H1 (cell line): ENCODE measurements at regions not wholly inside any gene's neighbourhood (a gene's known extent, or its start where the extent isn't known, plus 50 kb on each side); places are given as distances from the start of the nearest gene placed in this dataset.

Source experiments
- CTCF ChIA-PET: fragments of 300-600 bp; sonication (Branson Sonifier 250); formaldehyde crosslinking; loops from one replicate; lab custom pipeline; 2021; ENCODE audit not compliant: partially characterized antibody; lab: Charles Lee
- POLR2A ChIA-PET: fragments of 300-600 bp; sonication (Branson Sonifier 250); formaldehyde crosslinking; loops from one replicate; lab custom pipeline; 2021; ENCODE audit warnings: inconsistent platforms; ENCODE audit not compliant: partially characterized antibody; lab: Charles Lee
- DNase-seq, 2 experiments: peaks; one replicate each; pipeline versions ENCODE4 v3.0.0 to v3.0.0-alpha.2; 2010 to 2022; ENCODE audit warnings: low spot score in 2 of 2, low read depth in 1 of 2, mixed read lengths in 1 of 2
- FAIRE-seq: peaks from 2 replicates; lab custom pipeline; 2011; peaks lifted over from hg19 to GRCh38; lab: Jason Lieb, UNC
- H2AFZ ChIP-seq: 2 replicates; pipeline ENCODE4 v1.8.1; 2012; ENCODE audit warnings: low read length, inconsistent platforms
- H2AK5ac ChIP-seq: 2 replicates; pipeline ENCODE4 v1.6.1; 2013; ENCODE audit warnings: low read depth, low read length
- H2BK120ac ChIP-seq: replicated peaks from 2 replicates; pipeline ENCODE3; 2013; ENCODE audit warnings: low read depth, low read length, inconsistent platforms
- H2BK12ac ChIP-seq: 2 replicates; pipeline ENCODE4 v1.6.1; 2013; ENCODE audit warnings: low read depth, low read length
- H2BK15ac ChIP-seq: 2 replicates; pipeline ENCODE4 v1.6.1; 2013; ENCODE audit warnings: low read length
- H2BK20ac ChIP-seq: 2 replicates; pipeline ENCODE4 v1.6.1; 2013; ENCODE audit warnings: low read length
- H2BK5ac ChIP-seq: 2 replicates; pipeline ENCODE4 v1.6.1; 2013; ENCODE audit warnings: low read depth, low read length
- H3K14ac ChIP-seq: 2 replicates; pipeline ENCODE4 v1.6.1; 2013; ENCODE audit warnings: inconsistent platforms; ENCODE audit not compliant: insufficient read length
- H3K18ac ChIP-seq: 2 replicates; pipeline ENCODE4 v1.6.1; 2013; ENCODE audit warnings: low read length; ENCODE audit errors: extremely low read depth
- H3K23ac ChIP-seq: 2 replicates; pipeline ENCODE4 v1.6.1; 2013; ENCODE audit warnings: inconsistent platforms; ENCODE audit not compliant: insufficient read length
- H3K23me2 ChIP-seq: 2 replicates; pipeline ENCODE4 v1.6.1; 2013; ENCODE audit warnings: low read depth, low read length
- H3K27ac ChIP-seq: 2 replicates; pipeline ENCODE4 v1.6.1; 2011; ENCODE audit warnings: low read depth, low read length, inconsistent platforms
- H3K27me3 ChIP-seq, 4 experiments: replicated peaks in 1 of 4; 1 replicate in 1 of 4; 2 replicates in 3 of 4; pipeline versions ENCODE4 v1.6.1 to v1.8.1; 2011 to 2013; ENCODE audit warnings: low read length in 3 of 4, mild to moderate bottlenecking in 3 of 4, inconsistent platforms in 2 of 4, mixed read lengths in 2 of 4, moderate library complexity in 1 of 4; ENCODE audit not compliant: control insufficient read depth in 3 of 4, insufficient read depth in 3 of 4; ENCODE audit errors: extremely low read depth in 1 of 4
- H3K36me3 ChIP-seq, 4 experiments: 2 replicates each; pipeline versions ENCODE4 v1.6.1 to v1.8.1; 2011 to 2013; ENCODE audit warnings: mild to moderate bottlenecking in 4 of 4, low read length in 3 of 4, moderate library complexity in 2 of 4, control low read depth in 1 of 4, inconsistent platforms in 1 of 4; ENCODE audit not compliant: insufficient read depth in 4 of 4, control insufficient read depth in 2 of 4
- H3K4ac ChIP-seq: replicated peaks from 2 replicates; pipeline ENCODE3; 2013; ENCODE audit warnings: low read length, low read depth, mixed read lengths, inconsistent platforms; ENCODE audit not compliant: insufficient read length
- H3K4me1 ChIP-seq, 4 experiments: replicated peaks in 1 of 4; 1 replicate in 1 of 4; 2 replicates in 3 of 4; pipeline versions ENCODE4 v1.6.1 to v1.8.1; 2011 to 2013; ENCODE audit warnings: low read length in 3 of 4, inconsistent platforms in 2 of 4, mixed read lengths in 1 of 4; ENCODE audit not compliant: insufficient read depth in 4 of 4, control insufficient read depth in 3 of 4
- H3K4me2 ChIP-seq, 2 experiments: 2 replicates each; pipeline versions ENCODE4 v1.6.1 to v1.8.1; 2011 to 2013; ENCODE audit warnings: low read depth in 2 of 2, low read length in 2 of 2, control low read depth in 1 of 2, inconsistent platforms in 1 of 2, mild to moderate bottlenecking in 1 of 2; ENCODE audit not compliant: insufficient read depth in 1 of 2
- H3K4me3 ChIP-seq, 4 experiments: fragments of 200-600, 300-600 bp in 1 of 4; sonication (generic), shearing (Covaris generic), sonication (Bioruptor Twin) in 1 of 4; 2 replicates each; pipeline versions ENCODE4 v1.5.1 to v1.8.1; 2011 to 2016; ENCODE audit warnings: low read length in 4 of 4, low read depth in 3 of 4, control low read depth in 2 of 4, inconsistent platforms in 2 of 4, mild to moderate bottlenecking in 2 of 4, mixed read lengths in 1 of 4, moderate library complexity in 1 of 4; ENCODE audit not compliant: insufficient read depth in 2 of 4; ENCODE audit errors: extremely low read depth in 1 of 4
- H3K56ac ChIP-seq: replicated peaks from 2 replicates; pipeline ENCODE3; 2013; ENCODE audit warnings: low read depth, mild to moderate bottlenecking, mixed read lengths, low read length, inconsistent platforms; ENCODE audit not compliant: insufficient read length
- H3K79me1 ChIP-seq: 2 replicates; pipeline ENCODE4 v1.6.1; 2013; ENCODE audit warnings: low read depth, low read length, control low read depth
- H3K79me2 ChIP-seq, 2 experiments: 2 replicates each; pipeline versions ENCODE4 v1.6.1 to v1.8.1; 2012 to 2013; ENCODE audit warnings: low read length in 2 of 2, mild to moderate bottlenecking in 2 of 2, inconsistent platforms in 1 of 2; ENCODE audit not compliant: insufficient read depth in 2 of 2, control insufficient read depth in 1 of 2
- H3K9ac ChIP-seq, 4 experiments: replicated peaks in 1 of 4; 1 replicate in 1 of 4; 2 replicates in 3 of 4; pipeline versions ENCODE4 v1.6.1 to v1.8.1; 2011 to 2013; ENCODE audit warnings: low read depth in 3 of 4, low read length in 3 of 4, control low read depth in 2 of 4, mild to moderate bottlenecking in 2 of 4, moderate library complexity in 2 of 4, inconsistent platforms in 1 of 4; ENCODE audit errors: extremely low read depth in 1 of 4
- H3K9me3 ChIP-seq, 2 experiments: 2 replicates each; pipeline versions ENCODE4 v1.6.1 to v1.8.1; 2012 to 2013; ENCODE audit warnings: mild to moderate bottlenecking in 2 of 2, moderate library complexity in 2 of 2, control low read depth in 1 of 2, inconsistent platforms in 1 of 2, low read depth in 1 of 2, low read length in 1 of 2, mixed read lengths in 1 of 2; ENCODE audit not compliant: insufficient read depth in 2 of 2
- H4K20me1 ChIP-seq, 2 experiments: replicated peaks in 1 of 2; 2 replicates each; pipeline versions ENCODE3 to v1.8.1; 2011 to 2013; ENCODE audit warnings: inconsistent platforms in 2 of 2, low read length in 2 of 2, mild to moderate bottlenecking in 1 of 2; ENCODE audit not compliant: insufficient read depth in 2 of 2, control insufficient read depth in 1 of 2
- H4K5ac ChIP-seq: 2 replicates; pipeline ENCODE4 v1.6.1; 2013; ENCODE audit warnings: low read length, low read depth, mixed read lengths, inconsistent platforms; ENCODE audit not compliant: insufficient read length
- H4K8ac ChIP-seq: 2 replicates; pipeline ENCODE4 v1.8.0; 2013; ENCODE audit warnings: mild to moderate bottlenecking, moderate library complexity, low read length, inconsistent platforms; ENCODE audit not compliant: insufficient read depth; ENCODE audit errors: extremely low read depth
- H4K91ac ChIP-seq: replicated peaks from 2 replicates; pipeline ENCODE3; 2013; ENCODE audit warnings: low read length, mixed read lengths, inconsistent platforms; ENCODE audit not compliant: insufficient read length
- CTBP2 ChIP-seq: IDR thresholded peaks from 2 replicates; pipeline ENCODE4 v1.7.0; 2011; ENCODE audit warnings: borderline replicate concordance, mild to moderate bottlenecking, moderate library complexity, mixed read lengths, low read length; ENCODE audit not compliant: insufficient read depth, insufficient read length
- POU5F1 ChIP-seq: IDR thresholded peaks from 2 replicates; pipeline ENCODE4 v1.6.1; 2011; ENCODE audit warnings: low read depth, mild to moderate bottlenecking, low read length, moderate library complexity
- RFX5 ChIP-seq: IDR thresholded peaks from 2 replicates; pipeline ENCODE4 v1.6.1; 2011; ENCODE audit warnings: low read depth, low read length, improper control_type of control experiment, borderline replicate concordance
- TAF1 ChIP-seq: IDR thresholded peaks from 2 replicates; pipeline ENCODE4 v1.6.1; 2011; ENCODE audit warnings: mild to moderate bottlenecking, low read depth, low read length
- YY1 ChIP-seq: IDR thresholded peaks from 2 replicates; pipeline ENCODE4 v1.6.1; 2011; ENCODE audit warnings: low read depth, mild to moderate bottlenecking, low read length
- WGBS, 2 experiments: shearing (Covaris generic) in 1 of 2; methylation state at CpG; one replicate each; pipeline versions ENCODE4 v1.1.6 to v1.1.7; 2013 to 2015; ENCODE audit warnings: low lambda C conversion rate in 2 of 2, mixed read lengths in 2 of 2, inconsistent platforms in 1 of 2, low coverage in 1 of 2, missing lambda C conversion rate in 1 of 2; ENCODE audit not compliant: insufficient replicate concordance in 2 of 2, insufficient coverage in 1 of 2, insufficient read length in 1 of 2; ENCODE audit errors: extremely low coverage in 1 of 2, missing lambda C conversion rate in 1 of 2; 5-methylcytosine and 5-hydroxymethylcytosine counted together

GRCh38 chr7:18228686-18229085 is 201.0 kb upstream of the PRPS1L1 start:
- TF ChIP-seq RFX5 = no peak
- no peak for TF ChIP-seq POU5F1
- no peak for TF ChIP-seq CTBP2
- no peak for TF ChIP-seq YY1
- no peak for TF ChIP-seq TAF1
- TF ChIP-seq, all 59 proteins: peak for 0
- Histone ChIP-seq H3K4me1 (no peaks in the 10 kb centered on the region), H2AK5ac (no peak overlapping the region), H3K27me3 (no peaks in the 10 kb centered on the region), H3K23me2 (no peaks in the 10 kb centered on the region), H3K23ac (no peak overlapping the region), H2BK15ac (no peak overlapping the region), H2AFZ (no peak overlapping the region), H4K91ac (no peak overlapping the region), H2BK120ac (no peak overlapping the region), H2BK5ac (no peak overlapping the region), H4K20me1 (no peaks in the 10 kb centered on the region), H3K4ac (no peak overlapping the region), H4K5ac (no peak overlapping the region), H3K79me1 (no peaks in the 10 kb centered on the region), H3K27ac (no peak overlapping the region), H3K36me3 (no peaks in the 10 kb centered on the region), H3K9ac (no peak overlapping the region), H4K8ac (no peak overlapping the region), H3K4me2 (no peak overlapping the region), H3K4me3 (no peak overlapping the region), H3K14ac (no peak overlapping the region), H3K9me3 (no peaks in the 10 kb centered on the region; a peak in 1 of 4 replicates), H3K56ac (no peak overlapping the region), H3K18ac (no peak overlapping the region), H3K79me2 (no peaks in the 10 kb centered on the region), H2BK20ac (no peak overlapping the region), H2BK12ac (no peak overlapping the region)
- CTCF ChIA-PET = interaction anchor here (1.0 to 1.2 kb wide), 2 partner anchors 104 to 118 kb away, joined by 3 to 4 read pairs; no protein-coding TSS in a partner anchor
- no peak for FAIRE-seq
- POLR2A ChIA-PET = no interaction called here
- 81% methylated on average over 2 of the region's 2 CpGs; no CpG with 5 or more reads in 1 of the 2 experiments for whole genome bisulfite sequencing, 2 experiments
- no peak for DNase-seq
